ENCODE measurements at regions not wholly inside any gene's neighbourhood (a gene's known extent, or its start where the extent isn't known, plus 50 kb on each side); places are given as distances from the start of the nearest gene placed in this dataset.

DNA sequence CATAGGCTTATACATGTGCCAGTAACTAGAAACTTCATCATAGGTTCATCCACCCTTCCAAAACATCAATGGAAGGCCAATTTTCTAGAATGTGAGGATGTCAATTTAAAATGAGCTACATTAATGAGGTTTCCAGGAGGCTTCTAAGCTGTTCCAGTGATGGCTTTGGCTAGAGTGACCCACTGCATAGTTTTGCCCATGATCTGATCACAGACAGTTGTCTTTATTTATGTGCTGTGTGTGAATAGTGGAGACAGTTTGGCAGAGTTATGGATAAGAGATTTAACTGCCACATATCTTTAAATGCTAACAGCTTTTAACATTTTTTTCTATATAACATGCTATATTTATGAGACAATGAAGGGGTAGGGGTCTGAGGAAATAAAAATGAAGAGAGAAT is 139.0 kb upstream of the ZNF462 start:
- TF ChIP-seq, protein P1, sequence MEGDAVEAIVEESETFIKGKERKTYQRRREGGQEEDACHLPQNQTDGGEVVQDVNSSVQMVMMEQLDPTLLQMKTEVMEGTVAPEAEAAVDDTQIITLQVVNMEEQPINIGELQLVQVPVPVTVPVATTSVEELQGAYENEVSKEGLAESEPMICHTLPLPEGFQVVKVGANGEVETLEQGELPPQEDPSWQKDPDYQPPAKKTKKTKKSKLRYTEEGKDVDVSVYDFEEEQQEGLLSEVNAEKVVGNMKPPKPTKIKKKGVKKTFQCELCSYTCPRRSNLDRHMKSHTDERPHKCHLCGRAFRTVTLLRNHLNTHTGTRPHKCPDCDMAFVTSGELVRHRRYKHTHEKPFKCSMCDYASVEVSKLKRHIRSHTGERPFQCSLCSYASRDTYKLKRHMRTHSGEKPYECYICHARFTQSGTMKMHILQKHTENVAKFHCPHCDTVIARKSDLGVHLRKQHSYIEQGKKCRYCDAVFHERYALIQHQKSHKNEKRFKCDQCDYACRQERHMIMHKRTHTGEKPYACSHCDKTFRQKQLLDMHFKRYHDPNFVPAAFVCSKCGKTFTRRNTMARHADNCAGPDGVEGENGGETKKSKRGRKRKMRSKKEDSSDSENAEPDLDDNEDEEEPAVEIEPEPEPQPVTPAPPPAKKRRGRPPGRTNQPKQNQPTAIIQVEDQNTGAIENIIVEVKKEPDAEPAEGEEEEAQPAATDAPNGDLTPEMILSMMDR (IDR thresholded peaks at IDR 0.05; ENCODE audit: low read depth, low read length): no peak
- DNase-seq (ENCODE audit: extremely low read depth, low read depth): no peak

DNA sequence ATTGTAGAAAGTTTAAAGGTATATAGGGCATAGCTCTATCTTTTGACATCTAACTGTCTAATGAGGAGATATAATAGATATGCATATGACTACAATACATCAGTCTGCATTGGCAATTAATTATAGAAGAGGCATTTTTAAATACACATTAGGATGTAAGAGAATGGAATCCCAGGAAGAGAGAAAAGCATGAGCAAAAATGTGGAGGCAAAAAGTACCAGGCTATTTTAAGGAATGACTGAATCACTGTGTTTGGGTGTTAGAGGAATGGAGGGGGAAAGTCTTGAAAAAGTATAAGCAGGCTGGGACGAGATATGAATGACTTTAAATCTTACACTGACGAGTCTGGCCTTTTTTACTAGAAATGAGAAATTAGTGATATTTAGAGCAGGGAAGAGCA is 138.4 kb upstream of the ZNF462 start:
- TF ChIP-seq, protein P1 (IDR thresholded peaks at IDR 0.05; ENCODE audit: low read depth, low read length): no peak
- no peak for DNase-seq (ENCODE audit: extremely low read depth, low read depth)

DNA sequence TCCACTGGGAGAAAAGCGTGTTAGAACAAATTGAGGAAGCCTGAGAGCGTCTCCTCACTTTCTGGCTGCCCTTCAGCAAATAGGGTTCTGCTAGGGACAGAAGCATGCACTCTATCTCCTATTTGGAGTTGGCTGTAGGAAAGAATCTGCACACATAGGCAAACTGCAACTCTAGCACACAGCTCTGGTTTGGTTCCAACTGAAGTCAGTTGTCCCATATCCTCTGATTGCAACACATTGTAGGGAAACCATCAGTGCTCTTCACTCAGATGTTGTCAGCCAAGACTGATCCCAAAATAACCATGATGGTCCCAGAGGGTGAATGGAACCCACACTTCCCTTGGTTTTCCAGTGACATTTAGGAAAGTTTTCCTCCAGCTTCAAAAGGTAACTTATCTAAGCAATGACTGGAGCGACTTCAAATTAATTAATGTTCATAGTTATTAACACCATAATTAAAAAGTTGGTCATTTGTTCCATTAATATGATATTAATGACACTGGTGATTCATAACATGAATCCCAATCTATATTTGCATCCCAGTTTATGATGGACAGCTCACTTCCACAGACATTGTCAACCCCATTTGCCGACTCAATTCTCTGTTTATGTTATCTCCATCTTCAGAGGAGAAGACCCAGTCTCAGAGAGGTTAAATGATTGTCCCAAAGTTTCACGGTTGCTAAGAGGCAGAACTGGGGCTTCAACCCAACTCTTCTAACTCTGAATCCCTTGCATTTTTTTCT is 136.7 kb upstream of the ZNF462 start:
- TF ChIP-seq, protein P1 (IDR thresholded peaks at IDR 0.05; ENCODE audit: low read depth, low read length): no peak
- no peak for DNase-seq (ENCODE audit: extremely low read depth, low read depth)

DNA sequence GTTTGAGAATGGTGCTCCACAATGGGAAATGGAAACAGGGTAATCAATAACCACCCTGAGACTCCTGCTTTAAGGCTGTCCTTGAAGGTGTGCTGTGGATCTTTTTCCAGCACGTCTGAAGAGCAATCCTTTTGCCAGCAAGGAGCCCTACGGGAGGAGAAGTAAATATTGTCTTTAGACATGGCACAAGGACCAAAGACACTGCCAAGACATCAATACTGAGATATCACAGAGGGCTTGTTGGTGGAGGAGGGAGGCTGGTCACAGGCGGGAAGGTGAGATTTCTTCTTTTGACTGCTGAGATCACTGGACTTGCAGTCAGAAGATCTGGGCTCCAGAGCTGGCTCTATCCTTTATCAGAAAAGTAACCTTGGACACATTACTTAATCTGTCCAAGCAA is 135.0 kb upstream of the ZNF462 start:
- DNase-seq (ENCODE audit: extremely low read depth, low read depth): no peak
- TF ChIP-seq, protein P1 (IDR thresholded peaks at IDR 0.05; ENCODE audit: low read depth, low read length): no peak

DNA sequence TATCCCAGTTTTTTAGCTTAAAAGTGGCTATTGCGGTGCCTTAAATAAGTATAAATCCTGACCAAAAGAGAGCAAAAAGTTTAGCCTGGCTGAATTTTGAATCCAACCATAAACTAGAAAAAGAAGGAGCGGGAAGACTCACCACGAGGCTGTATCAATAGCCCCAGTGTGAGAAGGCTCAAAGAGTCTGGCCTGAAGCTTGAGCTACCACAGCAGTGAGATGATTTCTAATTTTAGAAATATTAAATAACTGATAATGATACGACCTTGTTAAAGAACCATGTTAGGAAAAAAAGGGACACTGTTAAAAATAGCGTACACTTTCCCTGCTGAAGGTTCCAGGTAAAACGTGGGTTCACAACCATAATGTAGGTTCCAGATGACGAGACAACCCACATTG is 134.1 kb upstream of the ZNF462 start:
- no peak for DNase-seq (ENCODE audit: extremely low read depth, low read depth)
- TF ChIP-seq, protein P1 (IDR thresholded peaks at IDR 0.05; ENCODE audit: low read depth, low read length): no peak

DNA sequence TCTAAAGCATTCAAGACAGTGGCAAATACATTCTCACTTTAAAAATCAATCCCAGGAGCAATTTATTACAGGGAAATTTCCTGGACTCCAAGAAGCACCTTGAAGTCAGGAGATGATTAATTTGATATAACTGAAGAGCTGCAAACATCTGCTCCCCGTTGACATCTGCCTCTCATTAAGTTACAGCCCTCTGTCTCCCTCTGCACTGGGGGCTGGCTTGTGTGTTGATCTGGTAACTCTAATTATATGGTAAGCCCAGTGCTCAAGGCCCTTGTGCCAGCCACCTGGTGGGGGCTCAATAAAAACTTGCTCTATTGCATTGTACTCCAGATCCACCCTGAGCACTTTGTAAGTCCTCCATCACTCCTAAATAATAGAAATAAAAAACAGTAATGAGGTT is 131.1 kb upstream of the ZNF462 start:
- DNase-seq (ENCODE audit: extremely low read depth, low read depth): no peak
- TF ChIP-seq, protein P1 (IDR thresholded peaks at IDR 0.05; ENCODE audit: low read depth, low read length): no peak

DNA sequence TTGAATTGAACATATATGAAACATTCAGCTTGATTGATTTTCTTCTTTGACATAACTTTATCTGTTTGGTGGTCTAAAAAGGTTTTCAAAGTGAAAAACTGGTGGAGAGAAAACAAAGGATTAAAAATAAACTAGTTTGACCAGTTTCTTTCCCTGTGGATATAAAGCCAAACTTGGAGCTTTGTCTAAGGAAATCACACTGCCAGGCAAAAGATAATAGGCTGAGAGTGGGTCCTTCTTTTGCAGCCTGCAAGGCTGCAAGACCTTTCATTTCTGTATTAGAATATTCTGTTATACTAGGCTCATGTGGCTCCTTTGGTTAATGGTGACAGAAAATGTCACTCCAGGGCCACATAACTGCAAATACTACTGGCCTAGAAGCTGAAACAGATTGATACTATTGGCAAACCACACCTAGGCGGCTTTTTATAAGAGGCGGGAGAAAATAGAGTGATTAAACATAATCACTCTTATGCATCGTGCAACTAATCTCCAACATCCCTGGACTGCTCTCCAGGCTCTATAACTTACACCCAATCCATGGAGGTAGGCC is 129.1 kb upstream of the ZNF462 start:
- DNase-seq (ENCODE audit: extremely low read depth, low read depth): no peak

More for the DNA sequence above, 129.1 kb upstream of the ZNF462 start:
- TF ChIP-seq, protein P1 (IDR thresholded peaks at IDR 0.05; ENCODE audit: low read depth, low read length): no peak
